Adipocyte (in vitro differentiated cells): ENCODE measurements at regions not wholly inside any gene's neighbourhood (a gene's known extent, or its start where the extent isn't known, plus 50 kb on each side); places are given as distances from the start of the nearest gene placed in this dataset.
"Not testable (repeated sequence)": the region's sequence is repeated elsewhere in the genome, so short reads cannot be mapped to it uniquely, and the experiment has no call there.

Experiments
- DNase-seq: peaks from one replicate; pipeline ENCODE4 v3.0.0-alpha.2; 2015; ENCODE audit warnings: low read depth
- H3K27me3 ChIP-seq: replicated peaks from 2 replicates; pipeline ENCODE4 v1.7.0; 2013; ENCODE audit warnings: mild to moderate bottlenecking, low read length, moderate library complexity; ENCODE audit not compliant: control insufficient read depth, insufficient read depth
- H3K36me3 ChIP-seq: 2 replicates; pipeline ENCODE4 v1.7.0; 2013; ENCODE audit warnings: low read length, mild to moderate bottlenecking, moderate library complexity; ENCODE audit not compliant: control insufficient read depth, insufficient read depth, severe bottlenecking
- H3K4me1 ChIP-seq: 2 replicates; pipeline ENCODE4 v1.7.0; 2013; ENCODE audit warnings: mild to moderate bottlenecking, low read length, moderate library complexity; ENCODE audit not compliant: control insufficient read depth, insufficient read depth
- H3K4me3 ChIP-seq: 2 replicates; pipeline ENCODE4 v1.7.0; 2013; ENCODE audit warnings: mild to moderate bottlenecking, low read length, moderate library complexity
- H3K9ac ChIP-seq: 2 replicates; pipeline ENCODE4 v1.7.0; 2013; ENCODE audit warnings: mild to moderate bottlenecking, low read length, moderate library complexity
- H3K9me3 ChIP-seq: 2 replicates; pipeline ENCODE4 v1.7.0; 2013; ENCODE audit warnings: mild to moderate bottlenecking, low read length, moderate library complexity; ENCODE audit not compliant: control insufficient read depth

DNA sequence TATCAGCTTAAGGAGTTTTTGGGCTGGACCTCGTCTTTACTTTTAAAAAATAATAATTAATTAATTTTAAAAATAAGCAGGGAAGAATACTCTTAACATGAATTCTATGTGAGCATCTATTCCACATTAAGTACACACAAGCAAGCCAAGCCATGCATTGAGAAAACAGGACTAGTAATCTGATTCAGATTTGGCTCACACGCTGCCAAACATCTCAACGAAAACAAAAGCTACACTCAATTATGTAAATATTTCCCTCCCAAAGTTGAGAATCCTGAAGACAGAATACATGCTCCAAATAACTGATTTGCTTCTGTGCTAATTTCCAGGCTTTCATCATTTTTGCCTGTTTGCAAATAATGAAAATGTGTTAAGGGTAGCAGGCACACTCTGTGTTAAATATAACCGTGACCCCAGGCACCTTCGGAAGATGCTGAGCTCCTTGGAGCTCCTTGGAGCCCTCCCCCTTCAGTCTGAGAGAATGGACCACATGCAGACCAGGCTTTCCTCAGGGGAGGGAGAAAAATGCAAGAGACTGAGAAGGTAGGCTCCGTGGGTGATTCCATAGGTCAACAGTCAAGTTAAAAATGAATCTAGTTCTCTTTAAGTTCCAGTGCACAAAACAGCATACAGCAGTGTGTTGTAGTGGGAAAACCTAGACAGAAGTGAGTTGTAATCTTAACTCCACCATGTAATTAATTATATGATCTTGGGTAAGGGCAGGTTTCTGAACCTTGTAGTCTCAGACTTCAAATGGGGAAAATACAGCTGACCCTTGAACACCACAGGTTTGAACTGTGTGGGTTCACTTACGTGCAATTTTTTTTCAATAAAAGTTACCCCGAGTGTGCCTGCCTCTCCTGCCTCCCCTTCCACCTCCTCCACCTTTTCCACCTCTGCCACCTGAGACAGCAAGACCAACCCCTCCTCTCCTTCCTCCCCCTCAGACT lies 161.3 kb upstream of the RREB1 start:
- no peak for DNase-seq
- peaks cover 12% of the 10 kb centered on the region for H3K9me3 ChIP-seq
- peaks cover 4% of the 10 kb centered on the region for H3K4me1 ChIP-seq
- peaks cover 2% of the 10 kb centered on the region for H3K27me3 ChIP-seq
- no peak overlapping the region for H3K9ac ChIP-seq
- no peak overlapping the region for H3K4me3 ChIP-seq
- H3K36me3 ChIP-seq = no peaks in the 10 kb centered on the region

DNA sequence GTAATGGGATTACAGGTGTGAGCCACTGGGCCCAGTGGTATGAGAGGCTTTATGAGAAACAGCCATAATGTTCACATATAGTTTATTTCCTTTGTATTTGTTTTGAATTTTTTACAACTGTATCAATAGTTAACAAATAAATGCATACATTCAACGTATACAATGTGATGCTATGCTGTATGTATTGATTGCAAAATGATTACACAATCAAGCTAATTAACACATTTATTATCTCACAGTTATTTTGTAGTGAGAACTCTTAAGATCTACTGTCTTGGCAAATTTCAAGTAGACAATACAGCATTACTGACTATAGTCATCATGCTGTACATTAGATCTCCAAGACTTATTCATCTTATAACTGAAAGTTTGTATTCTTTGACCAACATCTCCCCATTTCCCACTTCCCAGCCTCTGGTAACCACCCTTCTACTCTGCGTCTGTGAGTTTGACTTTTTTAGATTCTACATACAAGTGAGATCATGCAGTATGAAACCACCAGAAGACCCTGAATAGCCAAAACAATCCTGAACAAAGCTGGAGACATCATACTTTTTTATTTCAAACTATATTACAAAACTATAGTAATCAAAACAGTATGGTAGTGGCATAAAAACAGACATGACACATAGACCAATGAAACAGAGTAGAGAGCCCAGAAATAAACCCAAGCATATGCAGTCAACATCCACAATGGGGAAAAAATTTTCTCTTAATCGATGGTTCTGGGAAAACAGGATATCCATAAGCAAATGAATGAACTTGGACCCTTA lies 157.2 kb upstream of the RREB1 start:
- DNase-seq = no peak
- Histone ChIP-seq H3K9me3 (peaks cover 17% of the 10 kb centered on the region), H3K4me3 (peak overlapping the region; percentile 19), H3K4me1 (no peaks in the 10 kb centered on the region), H3K9ac (no peak overlapping the region), H3K36me3 (no peaks in the 10 kb centered on the region), H3K27me3 (peaks cover 5% of the 10 kb centered on the region)

DNA sequence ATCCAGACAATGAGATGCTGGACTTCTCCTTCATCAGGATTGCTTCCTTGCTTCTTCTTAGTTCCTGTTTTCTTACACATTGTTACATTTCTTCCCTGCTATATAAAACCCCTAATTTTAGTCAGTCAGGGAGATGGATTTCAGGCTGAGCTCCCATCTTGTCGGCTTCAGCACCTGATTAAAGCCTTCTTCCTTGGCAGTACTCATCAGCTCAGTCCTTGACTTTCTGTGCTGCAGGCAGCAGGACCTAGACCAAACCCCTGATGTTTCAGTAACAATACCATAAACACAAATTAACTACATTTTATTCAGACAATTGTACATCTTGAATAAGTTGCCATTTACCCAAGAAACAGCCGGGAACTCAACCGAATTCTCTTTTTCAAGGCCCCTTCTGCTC lies 156.4 kb upstream of the RREB1 start:
- no peak overlapping the region for H3K9ac ChIP-seq
- H3K9me3 ChIP-seq = peaks cover 17% of the 10 kb centered on the region
- no peaks in the 10 kb centered on the region for H3K36me3 ChIP-seq
- peaks cover 5% of the 10 kb centered on the region for H3K27me3 ChIP-seq
- H3K4me3 ChIP-seq = peak overlapping the region; percentile 19
- DNase-seq = no peak
- no peaks in the 10 kb centered on the region for H3K4me1 ChIP-seq

DNA sequence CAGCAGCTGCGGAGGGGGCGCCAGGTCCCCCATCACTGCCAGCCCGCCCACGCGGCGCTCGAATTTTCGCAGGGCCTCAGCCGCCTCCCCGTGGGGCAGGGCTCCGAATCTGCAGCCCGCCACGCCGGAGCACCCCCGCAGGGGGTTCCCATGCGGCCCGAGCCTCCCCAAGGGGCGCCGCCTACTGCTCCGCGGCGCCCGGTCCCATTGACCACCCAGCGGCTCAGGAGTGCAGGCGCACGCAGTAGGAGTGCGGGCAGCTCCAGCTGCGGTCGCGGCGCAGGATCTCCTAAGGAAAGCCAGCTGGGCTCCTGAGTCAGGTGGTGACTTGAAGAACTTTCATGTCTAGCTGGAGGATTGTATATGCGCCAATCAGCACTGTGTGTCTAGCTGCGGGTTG lies 155.3 kb upstream of the RREB1 start:
- Histone ChIP-seq H3K36me3 (no peaks in the 10 kb centered on the region), H3K9me3 (peaks cover 17% of the 10 kb centered on the region), H3K4me3 (no peak overlapping the region), H3K9ac (no peak overlapping the region), H3K27me3 (peaks cover 5% of the 10 kb centered on the region), H3K4me1 (no peaks in the 10 kb centered on the region)
- no peak for DNase-seq

DNA sequence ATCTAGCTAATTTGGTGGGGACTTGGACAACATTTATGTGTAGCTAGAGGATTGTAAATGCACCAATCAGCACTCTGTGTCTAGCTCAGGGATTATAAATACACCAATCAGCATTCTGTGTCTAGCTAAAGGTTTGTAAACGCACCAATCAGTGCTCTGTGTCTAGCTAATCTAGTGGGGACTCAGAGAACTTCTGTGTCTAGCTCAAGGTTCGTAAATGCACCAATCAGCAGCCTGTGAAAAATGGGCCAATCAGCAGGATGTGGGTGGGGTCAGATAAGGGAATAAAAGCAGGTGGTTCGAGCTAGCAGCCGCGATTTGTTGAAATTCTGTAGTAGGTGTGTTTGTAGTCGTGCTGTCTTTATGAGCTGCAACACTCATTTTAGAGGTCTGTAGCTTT lies 154.8 kb upstream of the RREB1 start:
- not testable (repeated sequence) for H3K4me1 ChIP-seq, H3K36me3 ChIP-seq, H3K9ac ChIP-seq, H3K27me3 ChIP-seq, H3K4me3 ChIP-seq, DNase-seq
- H3K9me3 ChIP-seq = peaks cover 17% of the 10 kb centered on the region

DNA sequence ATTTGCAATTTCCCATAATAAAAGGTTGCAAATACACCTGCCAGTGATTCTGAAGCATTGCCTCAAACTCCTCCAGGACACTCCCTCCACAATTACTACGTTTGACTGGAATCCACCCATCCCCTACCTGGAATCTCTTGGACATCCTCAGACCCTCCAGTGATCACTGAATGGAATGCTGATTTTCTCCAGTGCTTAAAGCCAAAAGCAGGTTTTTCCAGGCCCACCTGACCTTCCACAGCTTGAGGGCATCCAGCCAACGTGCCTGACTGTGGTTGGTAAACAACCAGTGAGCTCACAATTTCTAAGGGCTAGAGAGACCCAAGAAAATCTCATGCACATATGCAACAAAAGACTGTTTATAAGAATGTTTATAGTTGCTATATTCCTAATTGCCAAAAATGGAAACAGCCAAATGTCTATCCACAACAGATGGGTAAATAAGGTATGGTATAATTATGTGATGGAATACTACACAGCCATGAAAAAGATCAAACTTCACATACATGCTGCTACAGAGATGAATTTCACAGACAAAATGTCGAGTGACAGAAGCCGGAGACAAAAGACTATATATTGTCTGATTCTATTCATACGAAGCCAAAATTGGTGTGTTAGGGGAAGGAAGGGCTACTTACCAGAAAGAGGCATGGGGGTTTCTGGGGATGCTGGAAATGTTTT lies 147.1 kb upstream of the RREB1 start:
- Histone ChIP-seq H3K27me3 (peaks cover 5% of the 10 kb centered on the region), H3K4me1 (peaks cover 6% of the 10 kb centered on the region), H3K9ac (no peak overlapping the region), H3K4me3 (no peak overlapping the region), H3K36me3 (no peaks in the 10 kb centered on the region), H3K9me3 (no peaks in the 10 kb centered on the region)
- DNase-seq = no peak

DNA sequence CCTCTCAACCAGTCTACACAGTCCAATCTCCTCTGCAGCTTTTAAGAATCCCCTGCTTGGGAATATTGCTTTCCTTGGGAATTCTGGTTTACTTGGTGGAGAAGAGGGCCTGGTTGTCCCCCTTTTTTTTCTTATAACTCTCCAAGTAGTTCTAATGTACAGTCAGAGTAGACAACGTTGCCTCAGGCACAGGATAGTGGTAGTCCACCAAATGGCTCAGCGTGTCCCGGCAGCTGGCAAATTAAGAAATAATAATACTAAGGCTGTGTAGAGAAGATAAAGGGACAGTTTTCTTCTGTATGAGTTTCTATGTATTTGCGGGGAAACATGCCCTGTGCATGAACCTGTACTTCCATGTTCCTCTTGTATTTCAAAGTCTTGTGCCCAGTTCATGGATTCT lies 145.7 kb upstream of the RREB1 start:
- no peak for DNase-seq
- Histone ChIP-seq H3K4me1 (peaks cover 6% of the 10 kb centered on the region), H3K4me3 (no peak overlapping the region), H3K9me3 (no peaks in the 10 kb centered on the region), H3K9ac (no peak overlapping the region), H3K36me3 (no peaks in the 10 kb centered on the region), H3K27me3 (peaks cover 5% of the 10 kb centered on the region)

DNA sequence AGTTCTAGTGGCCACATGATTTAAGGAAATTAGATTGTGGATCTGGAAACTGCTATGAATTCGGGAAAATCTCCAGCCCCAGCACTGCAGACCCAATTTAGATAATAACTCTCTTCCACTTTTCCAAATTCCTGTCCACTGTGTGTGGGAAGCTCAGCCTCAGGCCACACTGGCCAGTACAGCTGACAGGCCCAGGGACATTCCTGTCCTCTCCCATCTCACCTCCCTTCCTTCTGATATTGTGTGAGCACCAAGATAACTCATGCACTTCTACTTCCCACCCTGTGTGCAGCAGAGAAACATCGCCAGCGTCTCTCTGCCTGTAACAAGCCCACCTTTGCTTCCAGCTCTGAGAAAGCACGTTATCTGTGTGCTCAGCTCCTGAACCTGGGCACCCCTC lies 145.1 kb upstream of the RREB1 start:
- DNase-seq = no peak
- H3K4me1 ChIP-seq = peaks cover 6% of the 10 kb centered on the region
- no peaks in the 10 kb centered on the region for H3K9me3 ChIP-seq
- peaks cover 5% of the 10 kb centered on the region for H3K27me3 ChIP-seq
- H3K4me3 ChIP-seq = no peak overlapping the region
- no peak overlapping the region for H3K9ac ChIP-seq
- H3K36me3 ChIP-seq = no peaks in the 10 kb centered on the region

DNA sequence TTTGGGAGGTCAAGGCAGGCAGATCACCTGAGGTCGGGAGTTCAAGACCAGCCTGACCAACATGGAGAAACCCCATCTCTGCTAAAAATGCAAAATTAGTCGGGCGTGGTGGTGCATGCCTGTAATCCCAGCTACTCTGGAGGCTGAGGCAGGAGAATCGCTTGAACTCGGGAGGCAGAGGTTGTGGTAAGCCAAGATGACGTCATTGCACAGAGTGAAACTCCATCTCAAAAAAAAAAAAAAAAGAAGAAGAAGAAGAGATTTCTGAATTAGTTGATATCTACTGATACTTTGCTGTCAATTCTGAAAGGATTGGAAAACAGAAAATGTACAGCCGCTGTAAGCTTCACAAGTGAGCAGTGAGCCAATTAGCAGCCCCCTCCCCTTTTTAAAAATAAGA lies 144.4 kb upstream of the RREB1 start:
- H3K9ac ChIP-seq, H3K4me1 ChIP-seq, H3K27me3 ChIP-seq, H3K36me3 ChIP-seq, DNase-seq, H3K9me3 ChIP-seq, H3K4me3 ChIP-seq: not testable (repeated sequence)

DNA sequence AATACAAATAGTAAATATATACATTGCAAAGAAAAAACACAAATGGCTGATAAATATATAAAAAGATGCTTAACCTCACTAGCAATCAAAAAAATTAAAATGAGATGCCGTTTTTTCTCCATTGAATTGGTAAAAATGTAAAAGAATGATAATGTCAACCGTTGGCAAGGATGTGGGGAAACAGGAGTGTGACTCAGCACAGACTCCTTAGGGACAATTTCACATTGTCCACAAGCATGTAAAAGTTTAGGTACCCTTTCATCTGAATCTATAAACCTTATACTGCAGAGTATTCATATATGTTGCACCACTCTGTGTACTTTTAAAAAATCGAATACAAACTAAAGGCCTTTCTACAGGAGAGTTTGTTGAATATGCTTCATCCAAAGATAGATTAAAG lies 143.1 kb upstream of the RREB1 start:
- DNase-seq = no peak
- Histone ChIP-seq H3K4me1 (peaks cover 6% of the 10 kb centered on the region), H3K27me3 (peaks cover 3% of the 10 kb centered on the region), H3K36me3 (no peaks in the 10 kb centered on the region), H3K4me3 (no peak overlapping the region), H3K9ac (no peak overlapping the region), H3K9me3 (no peaks in the 10 kb centered on the region)

DNA sequence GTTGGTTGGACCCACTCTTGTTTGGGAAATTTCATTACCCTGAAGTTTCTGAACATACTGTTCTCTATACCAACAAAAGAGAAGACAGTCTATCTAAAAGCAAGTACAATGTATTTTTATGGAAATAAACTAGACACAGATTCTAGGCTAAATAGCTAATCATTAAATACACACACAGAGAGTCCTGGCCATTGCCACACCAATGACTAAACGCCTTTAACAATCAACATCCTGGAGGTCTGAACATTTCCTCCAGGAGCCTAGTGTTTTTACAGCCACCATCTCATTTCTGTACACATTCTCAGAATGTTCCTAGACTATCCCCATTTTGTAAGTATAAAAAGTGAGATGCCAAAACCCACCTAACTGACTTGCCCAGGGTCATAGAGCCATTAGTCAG lies 141.6 kb upstream of the RREB1 start:
- Histone ChIP-seq H3K9ac (no peak overlapping the region), H3K27me3 (peaks cover 5% of the 10 kb centered on the region), H3K36me3 (no peaks in the 10 kb centered on the region), H3K9me3 (no peaks in the 10 kb centered on the region), H3K4me1 (peaks cover 6% of the 10 kb centered on the region), H3K4me3 (no peak overlapping the region)
- DNase-seq = no peak
